CD1c-positive myeloid dendritic cell (primary cell): ENCODE measurements at regions not wholly inside any gene's neighbourhood (a gene's known extent, or its start where the extent isn't known, plus 50 kb on each side); places are given as distances from the start of the nearest gene placed in this dataset.
A peak's percentile ranks its signal among the peaks of the same experiment; 100 is the strongest.
"Not testable (repeated sequence)": the region's sequence is repeated elsewhere in the genome, so short reads cannot be mapped to it uniquely, and the experiment has no call there.

Experiments used
- DNase-seq: peaks from one replicate; pipeline ENCODE4 v3.0.0-alpha.2; 2016; ENCODE audit errors: extremely low spot score

DNA sequence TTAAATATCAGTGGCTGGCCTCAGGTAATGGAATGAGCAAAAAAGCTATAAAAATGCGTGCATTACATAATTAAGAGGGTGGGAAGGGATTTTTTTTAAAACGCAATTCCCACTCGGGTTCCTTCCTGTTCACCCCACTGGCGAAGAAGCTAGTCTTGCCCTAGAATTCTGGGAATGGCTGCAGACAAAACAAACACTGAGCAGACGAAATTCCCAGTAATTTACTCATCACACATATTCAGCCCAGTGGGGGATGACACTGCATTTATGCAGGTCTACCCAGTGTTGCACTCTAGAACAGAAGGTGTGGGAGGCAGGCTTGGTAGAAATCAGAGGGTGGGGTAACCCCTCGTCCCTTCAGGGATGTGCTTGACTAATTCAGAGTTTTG, 2695.0 kb upstream of the DEFB115 start:
- no peak for DNase-seq

DNA sequence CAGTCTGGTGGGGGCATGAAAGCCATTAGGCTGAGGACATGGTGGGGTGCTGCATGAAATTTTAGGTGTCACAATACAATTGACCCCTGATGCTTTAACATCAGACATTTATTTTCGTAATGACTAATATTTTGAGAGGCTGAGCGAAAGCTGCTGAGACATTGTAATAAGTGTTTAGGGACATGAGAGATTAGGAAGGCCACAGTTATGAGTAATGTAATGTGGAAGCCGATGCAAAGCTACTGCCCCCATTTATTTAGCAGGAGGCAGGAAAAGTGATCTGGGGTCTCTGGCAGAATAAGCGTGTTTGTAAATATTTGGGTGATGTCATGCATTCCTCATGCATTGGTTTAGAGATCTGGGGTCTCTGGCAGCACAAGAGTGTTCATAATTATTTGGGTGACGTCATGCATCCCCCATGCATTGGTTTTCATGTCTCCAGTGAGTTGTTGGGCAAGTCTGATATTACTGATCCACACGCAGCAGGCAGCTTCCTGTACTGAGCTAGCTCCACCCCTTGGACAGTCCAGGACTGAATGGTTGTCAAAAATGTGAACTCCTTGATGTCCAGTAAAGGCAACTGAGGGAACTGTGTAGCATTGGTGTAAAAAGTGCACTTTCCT, 2694.5 kb upstream of the DEFB115 start:
- DNase-seq, result not testable (repeated sequence)

DNA sequence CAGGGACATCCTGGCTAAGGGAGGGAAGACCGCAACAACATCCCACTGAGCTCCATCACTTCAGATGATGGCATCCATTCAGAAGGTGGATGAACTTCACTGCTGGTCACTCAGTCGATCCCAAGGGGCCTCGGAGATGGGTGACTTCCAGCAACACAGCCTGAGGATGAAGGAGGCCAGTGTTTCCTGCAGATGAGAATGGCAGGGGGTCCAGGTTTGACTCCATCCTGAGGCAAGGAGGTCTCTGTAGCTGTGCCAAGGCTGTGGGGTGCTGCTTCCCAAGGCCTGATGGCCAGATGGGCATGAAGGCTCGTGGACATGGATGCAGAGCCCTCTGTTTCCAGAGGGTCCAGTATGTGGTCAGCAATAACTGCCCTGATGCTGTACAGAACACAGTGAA, 2693.4 kb upstream of the DEFB115 start:
- not testable (repeated sequence) for DNase-seq

- DNase-seq, result not testable (repeated sequence)
Measured at GRCh38 chr20:28564688-28565463, 2692.6 kb upstream of the DEFB115 start.

DNA sequence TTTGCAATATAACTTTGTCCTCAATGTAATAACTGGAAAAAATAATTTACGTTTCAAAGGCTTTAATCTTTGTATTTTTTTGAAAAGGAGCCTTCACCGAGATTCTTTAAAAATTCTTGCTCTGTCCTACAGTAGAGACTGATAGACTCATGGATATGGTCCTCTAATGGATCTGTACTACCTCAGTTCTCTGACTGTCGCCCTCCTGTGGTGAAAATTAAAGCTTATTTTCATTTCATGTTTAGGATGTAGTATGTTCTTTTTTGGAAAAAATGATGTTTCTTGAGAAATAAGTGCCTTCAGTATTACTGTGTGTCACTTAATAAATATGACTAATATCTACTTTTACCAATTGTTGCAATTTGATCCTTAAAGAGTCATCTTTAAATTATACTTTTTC, 2681.5 kb upstream of the DEFB115 start:
- DNase-seq, result not testable (repeated sequence)

GRCh38 chr20:28591680-28592079, 2665.8 kb upstream of the DEFB115 start:
- DNase-seq, result not testable (repeated sequence)

GRCh38 chr20:28593383-28593782, 2664.1 kb upstream of the DEFB115 start:
- DNase-seq, result not testable (repeated sequence)

DNA sequence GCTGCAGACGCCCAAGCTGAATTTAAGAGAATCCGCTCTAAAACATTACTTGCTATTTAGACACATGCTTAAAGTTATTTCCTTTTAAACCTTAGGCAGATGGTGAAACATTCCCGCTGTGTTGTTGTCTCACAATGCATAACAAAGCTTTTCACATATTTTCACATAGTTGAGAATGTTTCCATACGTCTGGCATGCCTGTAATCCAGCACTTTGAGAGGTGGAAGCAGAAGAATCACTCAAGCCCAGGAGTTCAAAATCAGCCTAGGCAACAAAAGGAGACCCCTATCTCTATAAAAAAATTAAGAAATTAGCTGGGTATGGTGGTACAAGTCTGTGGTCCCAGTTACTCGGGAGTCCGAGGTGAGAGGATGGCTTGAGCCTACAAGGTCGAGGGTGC, 2663.0 kb upstream of the DEFB115 start:
- not testable (repeated sequence) for DNase-seq

DNA sequence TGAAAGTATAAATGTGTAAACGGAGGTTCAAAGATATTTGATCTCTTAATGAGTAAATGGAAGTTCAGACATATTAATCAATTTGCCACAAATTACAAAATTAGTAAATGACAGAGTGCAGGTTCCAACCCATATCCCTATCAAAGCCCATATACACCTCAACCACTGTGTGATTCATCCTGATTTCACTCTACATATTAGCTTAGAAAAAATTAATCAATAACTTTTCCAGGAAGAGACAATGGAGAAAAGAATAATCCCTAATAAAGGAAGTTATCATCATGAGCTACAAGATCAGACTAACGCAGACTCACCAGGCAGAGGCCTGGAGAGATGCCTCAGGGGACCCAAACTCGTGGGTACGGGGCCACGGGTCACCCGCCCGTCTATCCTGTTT, 2655.5 kb upstream of the DEFB115 start:
- DNase-seq, result not testable (repeated sequence)

DNA sequence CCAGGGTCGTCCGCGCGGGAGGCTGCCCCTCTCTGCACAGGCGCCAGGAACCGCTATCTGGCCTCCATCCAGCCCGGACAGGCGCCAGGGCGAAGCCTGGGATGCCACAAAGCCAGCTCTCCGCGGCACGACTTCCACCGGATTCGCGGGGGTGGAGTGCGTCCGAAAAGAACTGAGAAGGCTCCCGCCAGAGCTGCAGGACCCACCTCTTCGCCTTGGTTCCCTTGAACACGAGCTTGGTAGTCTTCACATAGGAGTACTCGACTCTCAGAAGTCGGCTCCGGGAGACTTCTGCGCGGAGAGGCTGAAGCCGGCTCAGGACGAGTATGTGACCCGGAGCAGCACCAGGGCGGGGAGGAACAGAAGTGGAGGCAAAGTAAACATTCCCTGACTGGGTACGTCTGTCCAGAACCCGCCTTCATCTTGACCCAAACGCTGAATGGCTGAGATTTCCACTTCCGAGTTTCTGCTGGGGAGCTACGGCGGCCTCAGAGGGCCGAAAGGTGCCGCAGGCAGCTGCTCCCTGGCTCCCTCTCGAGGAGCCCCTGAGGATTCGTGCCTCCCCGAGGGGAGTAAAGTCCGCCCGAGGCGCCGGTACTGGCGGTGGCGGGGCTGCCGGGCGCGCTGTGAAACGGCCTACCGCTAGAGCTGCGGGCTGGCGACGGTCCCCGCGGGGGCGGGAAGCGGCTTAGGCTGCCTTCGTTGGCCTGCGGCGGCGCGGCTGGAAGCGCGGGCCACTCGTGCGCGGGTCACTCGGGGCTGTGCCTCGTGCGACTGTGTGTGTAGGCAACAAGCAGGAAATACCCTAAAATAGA, 2654.9 kb upstream of the DEFB115 start:
- peak; percentile 87 for DNase-seq

DNA sequence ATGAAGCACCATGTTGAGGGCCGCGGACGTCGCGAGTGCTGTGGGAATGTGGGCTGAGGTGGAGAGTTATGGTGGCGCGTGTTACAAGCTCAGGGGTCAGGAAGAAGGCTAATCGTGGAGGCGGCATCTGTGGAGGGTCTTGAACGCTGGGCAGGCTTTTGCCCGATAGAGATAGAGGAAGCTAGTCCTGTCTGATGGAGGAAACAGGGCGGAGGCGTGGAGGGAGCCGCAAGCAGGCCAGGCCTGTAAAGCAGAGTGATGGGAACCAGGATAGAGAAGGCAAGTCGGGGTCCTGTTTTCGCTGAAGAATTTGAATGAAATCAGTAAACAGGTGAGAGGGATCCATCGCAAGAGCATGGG, 2654.3 kb upstream of the DEFB115 start:
- not testable (repeated sequence) for DNase-seq

DNA sequence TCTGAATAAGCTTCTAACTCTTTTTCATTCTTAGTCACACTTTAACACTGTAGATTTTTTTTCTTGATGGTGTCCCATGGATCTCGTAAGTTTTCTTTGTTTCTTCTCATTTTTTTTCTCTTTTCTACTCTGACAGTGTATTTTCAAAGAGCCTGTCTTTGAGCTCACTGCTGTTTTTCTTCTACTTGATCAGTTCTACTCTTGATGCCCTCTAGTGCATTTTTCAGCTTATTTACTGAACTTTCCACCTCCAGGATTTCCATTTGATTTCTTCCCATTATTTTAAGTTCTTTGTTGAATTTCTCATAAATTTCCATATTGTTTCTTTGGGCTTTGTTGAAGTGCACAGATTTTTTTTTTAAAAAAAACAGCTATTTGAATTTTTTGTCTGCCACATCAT, 2641.1 kb upstream of the DEFB115 start:
- no peak for DNase-seq

DNA sequence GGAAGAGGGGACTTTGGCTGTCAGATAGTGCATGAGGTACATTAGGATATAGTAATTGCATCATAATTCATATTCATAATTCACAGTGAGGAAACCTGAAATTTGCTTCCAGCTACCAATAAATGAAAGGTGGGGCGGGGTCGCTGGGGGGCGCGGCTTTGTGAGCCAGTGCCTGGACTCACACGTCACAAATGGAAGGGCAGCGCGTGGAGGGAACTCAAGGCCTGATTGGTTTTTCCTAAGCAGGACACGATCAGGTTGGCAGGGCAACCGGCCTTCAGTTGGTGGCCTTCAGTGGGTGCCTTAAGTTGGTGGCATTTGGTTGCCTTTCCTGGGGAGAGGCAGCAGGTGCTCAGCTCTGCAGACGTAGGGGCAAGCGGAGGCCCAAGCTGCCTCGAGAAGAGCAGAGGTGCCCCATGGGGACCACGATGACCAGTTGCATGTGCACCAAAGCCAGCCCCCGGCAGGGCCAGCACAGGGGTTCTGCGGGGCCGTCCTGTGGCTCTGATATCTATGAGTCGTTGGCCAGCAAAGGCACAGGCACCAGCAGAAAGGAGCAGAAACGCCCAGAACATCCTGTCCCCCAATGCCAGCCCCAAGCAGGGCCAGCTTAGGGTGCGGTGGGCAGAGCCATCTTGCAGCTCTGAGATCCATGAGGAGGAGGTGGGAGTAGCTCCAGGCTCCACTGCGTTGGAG, 2637.4 kb upstream of the DEFB115 start:
- not testable (repeated sequence) for DNase-seq

GRCh38 chr20:28625112-28625511, 2632.4 kb upstream of the DEFB115 start:
- DNase-seq, result not testable (repeated sequence)

DNA sequence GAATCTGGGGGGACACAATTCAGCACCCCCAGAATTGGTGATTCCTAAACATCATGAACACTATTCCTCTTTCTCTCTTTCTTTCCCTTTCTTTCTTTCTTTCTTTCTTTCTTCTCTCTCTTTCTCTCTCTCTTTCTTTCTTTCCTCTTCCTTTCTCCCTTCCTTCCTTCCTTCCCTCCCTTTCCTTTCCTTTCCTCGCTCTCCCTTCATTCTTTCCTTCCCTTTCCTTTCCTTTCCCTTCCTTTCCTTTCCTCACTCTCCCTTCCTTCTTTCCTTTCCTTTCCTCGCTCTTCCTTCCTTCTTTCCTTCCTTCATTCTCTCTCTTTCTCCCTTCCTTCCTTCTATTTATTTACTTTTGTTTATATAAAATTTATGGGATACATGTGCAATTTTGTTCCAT, 2616.6 kb upstream of the DEFB115 start:
- not testable (repeated sequence) for DNase-seq
